ENCODE measurements at regions not wholly inside any gene's neighbourhood (a gene's known extent, or its start where the extent isn't known, plus 50 kb on each side); places are given as distances from the start of the nearest gene placed in this dataset.
A peak's percentile ranks its signal among the peaks of the same experiment; 100 is the strongest.

GRCh38 chr2:160963957-160964356 lies 196.3 kb upstream of the TANK start:
- no peak for DNase-seq

GRCh38 chr2:160967523-160967922 lies 192.7 kb upstream of the TANK start:
- no peak for DNase-seq

- no peak for DNase-seq
These were observed 192.0 kb upstream of the TANK start for GRCh38 chr2:160968183-160968582.

GRCh38 chr2:160970052-160970965 lies 189.9 kb upstream of the TANK start:
- peak; percentile 90 for DNase-seq

- no peak for DNase-seq
These were observed 186.2 kb upstream of the TANK start for GRCh38 chr2:160973991-160974390.

- no peak for DNase-seq
These were observed 185.4 kb upstream of the TANK start for GRCh38 chr2:160974803-160975202.

- DNase-seq = no peak
These were observed 183.4 kb upstream of the TANK start for GRCh38 chr2:160976797-160977196.

- DNase-seq = no peak
These were observed 182.9 kb upstream of the TANK start for GRCh38 chr2:160977376-160977775.

GRCh38 chr2:160977854-160978253 lies 182.4 kb upstream of the TANK start:
- no peak for DNase-seq

- no peak for DNase-seq
These were observed 175.7 kb upstream of the TANK start for GRCh38 chr2:160984426-160985077.

- no peak for DNase-seq
These were observed 170.4 kb upstream of the TANK start for GRCh38 chr2:160989778-160990177.

- DNase-seq = peak; percentile 62
These were observed 166.6 kb upstream of the TANK start for GRCh38 chr2:160993654-160994061.

- DNase-seq = peak; percentile 88
These were observed 165.9 kb upstream of the TANK start for GRCh38 chr2:160994141-160995002.

- no peak for DNase-seq
These were observed 163.6 kb upstream of the TANK start for GRCh38 chr2:160996584-160996983.

- no peak for DNase-seq
These were observed 155.8 kb upstream of the TANK start for GRCh38 chr2:161004379-161004778.

GRCh38 chr2:161005170-161005569 lies 155.1 kb upstream of the TANK start:
- DNase-seq = no peak

- DNase-seq = no peak
These were observed 151.9 kb upstream of the TANK start for GRCh38 chr2:161008311-161008710.

- no peak for DNase-seq
These were observed 149.7 kb upstream of the TANK start for GRCh38 chr2:161010503-161011015.

GRCh38 chr2:161017780-161018470 lies 142.3 kb upstream of the TANK start:
- peak; percentile 22 for DNase-seq

GRCh38 chr2:161019311-161019710 lies 140.9 kb upstream of the TANK start:
- no peak for DNase-seq

- no peak for DNase-seq
These were observed 139.8 kb upstream of the TANK start for GRCh38 chr2:161020437-161020836.

GRCh38 chr2:161028581-161028980 lies 131.6 kb upstream of the TANK start:
- no peak for DNase-seq

Data from left kidney (tissue), 1 donor.